Mucosa of descending colon (tissue), 3 donors: ENCODE measurements at regions not wholly inside any gene's neighbourhood (a gene's known extent, or its start where the extent isn't known, plus 50 kb on each side); places are given as distances from the start of the nearest gene placed in this dataset.

Experiments used
- ATAC-seq: fragments of 200-7000 bp; cut with Tn5 transposase; one replicate; pipeline ENCODE4 v1.9.1; 2020; ENCODE audit warnings: mild to moderate bottlenecking, moderate library complexity
- DNase-seq, 3 donors: peaks; one replicate each; pipeline ENCODE4 v3.0.0-alpha.2; 2020
- H3K36me3 ChIP-seq: fragments of 200-600 bp; one replicate; pipeline ENCODE4 v1.8.0; 2021; ENCODE audit warnings: low read depth, mild to moderate bottlenecking
- H3K4me1 ChIP-seq: fragments of 200-600 bp; one replicate; pipeline ENCODE4 v1.8.0; 2021; ENCODE audit warnings: low read depth, mild to moderate bottlenecking
- H3K4me3 ChIP-seq: fragments of 200-600 bp; one replicate; pipeline ENCODE4 v1.8.0; 2021; ENCODE audit warnings: mild to moderate bottlenecking
- H3K9me3 ChIP-seq: fragments of 200-600 bp; one replicate; pipeline ENCODE4 v1.8.0; 2021; ENCODE audit warnings: mild to moderate bottlenecking
- intact Hi-C, 2 donors: fragments of 100-400 bp; cut with DNase I in 1 of 2; cut with micrococcal nuclease in 1 of 2; formaldehyde crosslinking; loops; one replicate each; pipeline versions ENCODE4 v1.11.0 to v1.11.1; 2022; cut with DNase I, micrococcal nuclease
- TF ChIP-seq, protein P1 (sequence below): fragments of 200-600 bp; IDR thresholded peaks from one replicate; pipeline ENCODE4 v1.8.0; 2022; ENCODE audit warnings: antibody characterized with exemption, mild to moderate bottlenecking
- donor health status: DM: no; HTN: no; CAD: no; lungs with moderate emphysema.
- donor health status: DM: no; HTN: no; CAD: no.
- donor health status: DM: no; HTN: yes; CAD: no.

DNA sequence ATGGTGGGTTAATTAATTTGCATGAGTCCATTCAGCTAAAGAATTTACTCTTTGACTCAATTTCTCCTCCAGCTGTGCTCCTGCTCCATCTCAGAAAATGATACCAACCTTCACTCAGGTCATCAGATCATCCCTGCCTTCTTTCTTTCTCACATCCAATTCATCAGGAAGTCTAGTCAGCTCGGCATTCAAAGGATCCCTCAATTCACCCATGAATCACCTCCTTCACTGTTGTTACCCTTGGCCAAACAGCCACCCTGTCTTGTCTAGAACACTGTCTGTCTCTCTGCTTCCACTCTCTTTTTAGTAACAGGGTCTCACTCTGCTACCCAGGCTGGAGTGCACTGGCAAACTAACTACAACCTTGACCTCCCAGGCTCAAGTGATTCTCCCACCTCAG lies 337.4 kb upstream of the SFRP2 start:
- ATAC-seq, result no peak
- H3K4me3 ChIP-seq, result no peak overlapping the region
- TF ChIP-seq, protein P1, sequence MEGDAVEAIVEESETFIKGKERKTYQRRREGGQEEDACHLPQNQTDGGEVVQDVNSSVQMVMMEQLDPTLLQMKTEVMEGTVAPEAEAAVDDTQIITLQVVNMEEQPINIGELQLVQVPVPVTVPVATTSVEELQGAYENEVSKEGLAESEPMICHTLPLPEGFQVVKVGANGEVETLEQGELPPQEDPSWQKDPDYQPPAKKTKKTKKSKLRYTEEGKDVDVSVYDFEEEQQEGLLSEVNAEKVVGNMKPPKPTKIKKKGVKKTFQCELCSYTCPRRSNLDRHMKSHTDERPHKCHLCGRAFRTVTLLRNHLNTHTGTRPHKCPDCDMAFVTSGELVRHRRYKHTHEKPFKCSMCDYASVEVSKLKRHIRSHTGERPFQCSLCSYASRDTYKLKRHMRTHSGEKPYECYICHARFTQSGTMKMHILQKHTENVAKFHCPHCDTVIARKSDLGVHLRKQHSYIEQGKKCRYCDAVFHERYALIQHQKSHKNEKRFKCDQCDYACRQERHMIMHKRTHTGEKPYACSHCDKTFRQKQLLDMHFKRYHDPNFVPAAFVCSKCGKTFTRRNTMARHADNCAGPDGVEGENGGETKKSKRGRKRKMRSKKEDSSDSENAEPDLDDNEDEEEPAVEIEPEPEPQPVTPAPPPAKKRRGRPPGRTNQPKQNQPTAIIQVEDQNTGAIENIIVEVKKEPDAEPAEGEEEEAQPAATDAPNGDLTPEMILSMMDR, result no peak
- H3K9me3 ChIP-seq, result no peaks in the 10 kb centered on the region
- no peaks in the 10 kb centered on the region for H3K36me3 ChIP-seq
- no peaks in the 10 kb centered on the region for H3K4me1 ChIP-seq
- intact Hi-C loops, result no loop called here
- DNase-seq, result no peak

DNA sequence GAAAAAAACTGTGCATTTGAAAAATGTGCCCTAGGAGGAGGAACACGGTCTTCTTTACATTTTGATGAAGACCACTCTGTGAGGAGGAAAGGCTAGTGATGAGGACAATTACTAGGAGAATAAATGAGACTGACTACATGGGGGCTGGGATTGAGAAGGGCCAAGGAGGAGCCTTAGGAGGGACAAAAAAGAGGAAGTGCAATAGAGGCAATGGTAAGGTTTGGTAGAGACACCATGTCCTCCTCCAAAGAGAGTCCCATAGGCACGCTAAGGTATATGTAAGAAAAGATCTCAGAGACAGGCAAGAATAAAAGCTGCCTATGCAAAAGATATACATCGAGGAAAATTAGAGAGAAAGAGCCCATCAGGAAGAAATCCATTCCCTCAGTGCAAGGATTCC lies 336.5 kb upstream of the SFRP2 start:
- no peak for ATAC-seq

DNA sequence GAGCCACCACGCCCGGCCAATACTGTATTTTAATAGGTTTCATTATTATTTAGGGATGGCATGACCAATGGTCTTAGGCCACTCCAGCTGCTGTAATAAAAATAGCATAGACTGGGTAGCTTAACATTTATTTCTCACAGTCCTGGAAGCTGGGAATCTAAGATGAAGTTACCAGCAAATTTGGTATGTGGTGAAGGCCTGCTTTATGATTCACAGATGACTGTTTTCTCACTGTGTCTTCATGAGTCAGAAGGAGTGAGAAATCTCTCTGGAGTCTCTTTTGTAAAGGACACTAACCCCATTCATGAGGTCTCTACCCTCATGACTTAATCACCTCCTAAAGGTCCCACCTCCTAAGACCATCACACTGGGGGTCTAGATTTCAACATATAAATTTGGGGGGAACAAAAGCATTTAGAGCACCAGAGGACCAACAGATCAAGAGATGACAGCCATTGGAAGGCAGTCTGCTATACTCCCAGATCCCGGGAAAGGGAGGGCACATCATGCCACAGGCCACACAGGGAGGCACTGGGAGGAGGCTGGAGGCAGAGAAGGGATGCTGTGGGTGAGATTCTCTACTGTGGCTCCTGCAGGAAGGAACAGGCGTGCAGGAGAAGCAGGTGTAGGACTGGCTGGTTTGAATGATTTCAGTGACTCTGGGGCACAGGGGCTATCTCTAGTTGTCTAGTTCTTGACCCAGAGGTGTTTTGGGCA lies 335.8 kb upstream of the SFRP2 start:
- intact Hi-C loops, result no loop called here
- Histone ChIP-seq H3K36me3 (no peaks in the 10 kb centered on the region), H3K4me3 (no peak overlapping the region), H3K4me1 (no peaks in the 10 kb centered on the region), H3K9me3 (no peaks in the 10 kb centered on the region)
- DNase-seq (no peak), ATAC-seq (no peak)
- TF ChIP-seq, protein P1, result no peak

More for the DNA sequence above, 336.5 kb upstream of the SFRP2 start:
- Histone ChIP-seq H3K4me1 (no peaks in the 10 kb centered on the region), H3K4me3 (no peak overlapping the region), H3K9me3 (no peaks in the 10 kb centered on the region), H3K36me3 (no peaks in the 10 kb centered on the region)
- intact Hi-C loops, result no loop called here
- TF ChIP-seq, protein P1, result no peak
- no peak for DNase-seq

DNA sequence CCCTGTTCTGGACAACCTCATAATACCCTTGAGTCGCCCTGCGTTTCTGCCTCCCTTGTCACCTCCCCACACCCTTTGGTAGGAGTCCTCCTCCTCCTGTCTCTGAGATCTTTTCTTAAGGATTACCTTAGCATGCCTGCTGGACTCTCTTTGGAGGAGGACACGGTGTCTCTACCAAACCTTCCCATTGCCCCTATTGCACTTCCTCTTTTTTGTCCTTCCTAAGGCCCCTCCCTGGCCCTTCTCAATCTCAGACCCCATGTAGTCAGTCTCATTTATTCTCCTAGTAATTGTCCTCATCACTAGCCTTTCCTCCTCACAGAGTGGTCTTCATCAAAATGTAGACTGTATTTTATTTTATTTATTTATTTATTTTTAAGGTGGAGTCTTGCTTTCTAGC lies 335.0 kb upstream of the SFRP2 start:
- Histone ChIP-seq H3K36me3 (no peaks in the 10 kb centered on the region), H3K9me3 (no peaks in the 10 kb centered on the region), H3K4me3 (no peak overlapping the region), H3K4me1 (no peaks in the 10 kb centered on the region)
- DNase-seq (no peak), ATAC-seq (no peak)
- TF ChIP-seq, protein P1, result no peak
- intact Hi-C loops, result no loop called here

DNA sequence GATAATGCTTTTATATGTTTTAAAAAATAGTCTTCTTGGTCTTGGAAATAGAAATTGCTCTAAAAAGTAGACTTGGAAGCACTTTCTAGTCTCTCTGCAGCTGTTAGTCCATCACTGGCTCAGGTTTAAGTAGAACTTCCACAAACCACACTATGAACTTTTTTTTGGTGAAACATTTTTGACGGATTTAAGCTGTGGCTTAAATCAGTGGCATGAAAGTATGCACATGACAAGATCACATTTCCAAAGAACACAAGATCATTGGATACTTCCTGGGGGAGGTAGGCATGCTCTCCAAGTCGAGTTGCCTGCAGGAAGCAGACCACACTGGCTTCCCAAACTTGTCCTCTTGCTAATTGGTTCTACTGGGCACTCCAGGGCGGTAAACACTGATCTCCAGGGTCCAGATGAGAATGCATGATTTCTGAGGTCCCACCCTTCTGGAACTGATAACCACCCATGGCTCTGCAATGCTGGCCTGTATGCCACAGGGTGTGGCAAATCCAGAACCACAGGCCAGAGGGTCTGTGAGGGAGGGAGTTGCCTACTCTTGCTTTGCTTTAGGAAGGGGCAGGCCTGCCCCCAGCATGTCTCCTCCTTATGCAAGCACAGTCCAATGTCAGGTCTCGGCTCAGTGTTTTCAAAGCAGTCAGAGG lies 331.9 kb upstream of the SFRP2 start:
- ATAC-seq (no peak), DNase-seq (no peak)
- Histone ChIP-seq H3K4me1 (no peaks in the 10 kb centered on the region), H3K9me3 (no peaks in the 10 kb centered on the region), H3K36me3 (no peaks in the 10 kb centered on the region), H3K4me3 (no peak overlapping the region)
- TF ChIP-seq, protein P1, result no peak
- intact Hi-C loops, result no loop called here
